Stimulated activated CD4-positive, alpha-beta T cell treated with anti-CD3 and anti-CD28 coated beads, TNF-alpha, amount 100 ng/mL, for 4 hours (primary cell): ENCODE measurements at regions not wholly inside any gene's neighbourhood (a gene's known extent, or its start where the extent isn't known, plus 50 kb on each side); places are given as distances from the start of the nearest gene placed in this dataset.

Experiments
- DNase-seq, 3 experiments: peaks; one replicate each; pipeline ENCODE4 v3.0.0-alpha.2; 2020; ENCODE audit warnings: low read depth in 3 of 3

DNA sequence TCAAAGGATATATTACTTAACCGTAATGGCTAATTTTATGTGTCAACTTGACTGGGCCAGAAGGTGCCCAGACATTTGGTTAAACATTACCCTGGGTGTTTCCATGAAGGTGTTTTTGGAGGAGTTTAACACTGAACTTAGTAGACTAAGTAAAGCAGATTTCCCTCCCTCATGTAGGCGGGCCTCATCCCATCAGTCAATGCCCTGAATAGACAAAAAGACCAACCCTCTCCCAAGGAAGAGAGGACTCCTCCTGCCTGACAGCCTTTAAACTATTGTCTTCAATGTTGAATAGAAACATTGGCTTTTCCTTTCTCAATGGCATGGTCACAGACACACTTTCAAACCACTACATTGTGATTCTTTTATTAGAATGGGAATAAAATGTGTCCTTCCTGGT, 121.9 kb downstream of the SETD4 start:
- DNase-seq = no peak

DNA sequence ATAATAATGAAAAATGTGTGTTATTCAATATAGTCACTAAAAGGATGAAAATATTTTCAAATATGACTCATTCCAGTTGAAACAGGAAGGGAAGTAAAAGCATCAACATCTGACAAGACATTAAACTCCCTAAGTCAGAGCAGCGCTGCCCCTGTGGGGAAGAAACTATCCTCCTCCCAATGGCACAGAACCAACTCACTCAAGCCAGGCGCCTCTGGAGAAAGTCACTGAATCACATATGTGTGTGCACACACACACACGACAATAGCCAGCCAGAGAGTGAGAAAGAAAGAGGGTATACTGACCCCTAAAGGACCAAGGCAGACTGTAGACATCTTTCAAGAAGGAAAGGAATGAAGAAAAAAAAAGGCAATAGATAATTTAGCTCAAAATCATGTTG, 126.9 kb downstream of the SETD4 start:
- no peak for DNase-seq

- no peak for DNase-seq
Observed at GRCh38 chr21:35932232-35932911, 128.0 kb downstream of the SETD4 start.

DNA sequence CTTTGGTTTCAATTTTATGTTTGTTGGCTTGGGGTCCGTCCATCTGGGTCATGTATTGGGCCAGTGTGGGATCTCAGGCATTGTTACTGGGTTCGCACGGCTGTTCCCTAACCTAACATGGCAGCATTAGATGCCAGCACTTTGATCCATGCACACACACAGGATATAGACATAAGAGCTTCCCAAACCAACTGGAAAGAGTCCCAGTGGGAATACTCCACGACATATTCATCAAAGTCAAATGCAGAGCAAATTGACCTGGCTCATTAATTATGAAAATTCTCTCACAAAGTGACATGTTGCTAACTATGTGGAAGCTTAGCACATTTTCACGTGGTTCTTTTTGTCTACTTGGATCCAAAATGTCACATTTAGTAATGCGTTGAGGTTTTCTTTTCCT, 130.4 kb downstream of the SETD4 start:
- no peak for DNase-seq

DNA sequence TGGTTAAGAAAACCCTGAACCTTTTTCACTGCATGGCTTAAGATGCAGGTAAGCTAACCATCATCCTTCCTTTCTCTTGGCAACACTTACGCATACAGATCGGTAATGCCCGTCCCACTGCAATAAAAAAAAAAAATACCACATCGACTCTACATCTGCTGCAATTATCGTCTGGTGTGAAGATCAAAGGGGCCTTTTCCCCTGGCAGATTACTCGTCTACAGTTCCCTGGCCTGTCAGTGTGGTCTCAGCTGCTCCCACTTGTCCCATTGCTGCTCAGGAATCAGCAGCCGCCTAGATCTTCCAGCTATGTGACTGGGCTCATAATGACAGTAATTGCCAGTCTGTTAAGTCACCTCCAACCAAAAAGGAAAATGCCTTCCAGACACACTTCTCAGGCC, 133.1 kb downstream of the SETD4 start:
- DNase-seq = no peak

DNA sequence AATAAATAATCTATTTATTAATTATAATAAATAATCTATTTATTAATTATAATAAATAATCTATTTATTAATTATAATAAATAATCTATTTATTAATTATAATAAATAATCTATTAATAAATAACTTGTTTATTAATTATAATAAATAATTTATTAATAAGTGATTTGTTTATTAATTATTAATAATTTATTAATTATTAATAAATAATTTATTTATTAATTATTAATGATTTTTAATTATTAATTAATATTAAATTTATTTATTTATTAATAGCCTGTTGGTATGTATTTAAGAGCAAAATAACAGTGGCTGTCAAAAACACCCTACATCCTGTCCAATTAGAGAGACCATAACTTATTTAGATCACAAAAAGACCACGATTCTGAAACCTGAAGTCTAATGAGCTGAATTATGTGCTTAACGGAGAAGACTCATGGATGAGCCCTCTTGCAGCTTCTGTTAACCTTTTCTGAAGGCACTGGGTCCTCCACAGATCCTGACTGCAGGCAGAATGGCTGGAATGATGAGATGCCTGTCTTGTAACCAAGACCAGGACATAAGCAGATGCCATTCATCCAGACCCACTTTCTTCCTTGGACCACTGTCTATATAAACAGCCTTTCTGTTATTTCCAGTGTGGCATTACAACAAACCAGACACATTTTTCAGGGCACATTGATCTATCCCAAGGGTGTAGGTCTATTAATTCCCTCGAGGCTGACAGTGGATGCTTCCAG, 134.2 kb downstream of the SETD4 start:
- DNase-seq = no peak

DNA sequence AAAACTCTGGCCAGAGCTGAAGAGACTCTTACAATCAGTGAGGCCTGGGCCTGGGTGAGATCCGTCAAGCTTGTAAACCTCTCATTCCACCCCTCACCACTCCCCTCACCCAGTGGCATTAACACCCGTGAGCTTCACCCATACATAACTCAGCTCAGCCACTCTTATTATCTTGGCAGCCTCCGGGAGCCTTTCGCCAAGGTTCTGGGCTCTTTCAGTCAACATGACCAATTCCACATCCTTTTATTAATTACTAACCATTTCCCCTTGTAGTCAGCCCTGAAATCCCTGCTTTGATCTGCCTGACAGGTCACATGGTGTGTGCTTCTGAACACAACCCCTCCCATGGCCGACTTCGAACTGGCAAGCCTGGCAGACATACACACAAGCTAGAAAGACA, 134.8 kb downstream of the SETD4 start:
- no peak for DNase-seq

GRCh38 chr21:35924714-35925301, 135.5 kb downstream of the SETD4 start:
- DNase-seq = no peak

DNA sequence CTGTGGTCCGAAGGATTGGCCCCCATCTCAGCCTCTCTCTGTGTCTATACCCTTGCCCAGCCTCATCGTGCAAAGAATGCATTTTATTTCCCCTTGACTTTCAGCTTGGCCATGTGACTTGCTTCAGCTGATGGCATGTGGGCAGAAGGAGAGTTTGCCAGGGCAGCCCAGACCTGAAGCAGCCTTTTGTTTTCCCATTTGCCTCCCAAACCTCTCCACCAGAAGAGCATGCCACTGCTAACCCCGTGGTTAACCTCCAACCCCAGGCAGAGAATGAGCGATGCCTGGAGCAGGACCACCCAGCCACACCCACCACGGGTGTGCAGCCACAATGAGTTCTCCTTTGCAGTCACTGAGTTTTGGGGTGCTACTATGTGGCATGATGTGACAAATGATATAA, 136.4 kb downstream of the SETD4 start:
- no peak for DNase-seq

GRCh38 chr21:35922618-35923017, 137.7 kb downstream of the SETD4 start:
- DNase-seq = no peak

DNA sequence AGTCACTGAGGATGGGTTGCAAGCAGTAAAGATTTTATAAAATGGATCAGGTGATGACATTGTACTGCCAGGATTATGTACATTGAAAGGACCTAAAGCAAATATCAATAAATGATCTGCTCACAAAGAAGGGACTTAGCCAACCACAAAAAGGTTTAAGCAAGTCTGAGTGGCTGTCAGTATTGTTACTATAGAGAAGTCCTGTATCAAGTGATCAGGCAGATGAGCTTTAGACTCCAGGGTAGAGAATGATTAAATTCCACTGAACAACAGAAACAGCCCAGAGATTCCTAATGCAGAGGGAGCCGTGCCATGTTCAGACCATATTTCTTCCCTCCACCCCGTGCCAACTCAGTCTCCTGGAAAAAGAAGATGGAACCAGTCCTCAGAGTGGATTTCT, 138.9 kb downstream of the SETD4 start:
- DNase-seq = no peak

GRCh38 chr21:35920436-35920835, 139.9 kb downstream of the SETD4 start:
- DNase-seq = no peak

DNA sequence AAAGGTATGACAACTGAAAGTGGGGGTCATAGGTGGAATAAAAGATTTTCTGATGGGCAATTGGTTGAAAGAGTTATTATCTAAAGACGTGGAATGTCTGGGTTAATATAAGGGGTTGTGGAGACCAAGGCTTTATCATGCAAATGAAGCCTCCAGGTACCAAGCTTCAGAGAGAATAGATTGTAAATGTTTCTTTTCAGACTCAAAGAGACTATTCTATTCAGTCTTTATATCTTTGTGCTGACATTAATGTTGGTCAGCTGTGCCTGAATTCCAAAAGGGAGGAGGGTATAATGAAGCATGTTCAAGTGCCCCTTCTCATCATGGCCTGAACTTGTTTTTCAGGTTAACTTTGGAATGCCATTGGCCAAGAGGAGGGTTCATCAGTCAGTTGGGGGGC, 145.3 kb downstream of the SETD4 start:
- no peak for DNase-seq

DNA sequence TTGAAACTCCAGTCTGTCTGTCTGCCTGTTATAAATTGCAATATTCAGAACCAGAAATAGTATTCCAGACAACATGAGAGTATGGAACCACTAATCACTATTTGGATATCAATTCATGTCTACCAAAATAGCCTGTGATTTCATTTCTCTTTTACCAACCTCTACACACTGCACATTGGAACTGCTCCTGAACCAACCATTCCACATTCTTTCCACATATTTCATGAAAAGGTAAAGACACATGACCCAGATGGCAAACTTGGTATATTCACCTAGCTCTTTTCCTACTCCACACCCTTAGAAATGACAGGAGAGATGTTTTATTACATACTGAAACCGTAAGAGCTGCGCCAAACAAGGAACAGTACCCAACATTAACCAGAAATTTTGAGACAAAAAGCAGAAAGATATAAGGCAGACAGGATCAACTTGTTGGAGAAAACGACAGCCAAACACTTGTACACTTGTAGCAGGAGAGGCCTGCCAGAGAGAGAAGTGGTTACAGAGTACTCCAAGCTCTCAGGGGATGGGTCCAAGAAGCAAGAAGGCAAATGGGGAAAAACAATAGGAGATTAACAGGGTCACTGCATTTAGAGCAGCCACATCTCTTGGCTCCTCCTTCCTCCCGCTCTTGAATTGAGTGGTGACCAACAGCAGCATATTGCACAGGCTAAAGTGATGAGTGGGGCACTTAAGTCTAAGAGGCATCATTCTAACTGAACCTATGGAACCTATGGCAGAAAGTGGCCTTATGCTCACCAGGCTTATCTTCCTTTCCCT, 148.7 kb downstream of the SETD4 start:
- DNase-seq = no peak

GRCh38 chr21:35909456-35910223, 150.7 kb downstream of the SETD4 start:
- DNase-seq = no peak

GRCh38 chr21:35908311-35909078, 151.8 kb downstream of the SETD4 start:
- no peak for DNase-seq

DNA sequence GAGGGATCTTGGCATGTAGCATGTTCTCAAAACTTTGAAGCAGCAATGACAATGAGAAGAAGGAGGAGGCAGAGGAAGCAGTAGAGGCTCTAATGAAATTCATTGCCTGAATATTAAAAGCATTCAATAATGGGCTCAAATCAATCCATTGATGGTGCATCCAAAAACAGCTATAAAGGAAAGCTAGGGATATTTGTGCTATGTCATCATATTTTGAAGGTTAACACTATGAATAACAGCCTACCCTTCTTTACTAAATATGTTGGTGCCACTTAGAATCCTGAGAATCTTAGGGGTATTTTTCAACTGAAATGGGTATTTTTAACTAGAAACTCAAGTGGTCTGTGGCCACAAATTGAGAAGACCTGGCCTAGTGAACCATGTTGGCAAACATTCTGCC, 153.7 kb downstream of the SETD4 start:
- DNase-seq = no peak

DNA sequence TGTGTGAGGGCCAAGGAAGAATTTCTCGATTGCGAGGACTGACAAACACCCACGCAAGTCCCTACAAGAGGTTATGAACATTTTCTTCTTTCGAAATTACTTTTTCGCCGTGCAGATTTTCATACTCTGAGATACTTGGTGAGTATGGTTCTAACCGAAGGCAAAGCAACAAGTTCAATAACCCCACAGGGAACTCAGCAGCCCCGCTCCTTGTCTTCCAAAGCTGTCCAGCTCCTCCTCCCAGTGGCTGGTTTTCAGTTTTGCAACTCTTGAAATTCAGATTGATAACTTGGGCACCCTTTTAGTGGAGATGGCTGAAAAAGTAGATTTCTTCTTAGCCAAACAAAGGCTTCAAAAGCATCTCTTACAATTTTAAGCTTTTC, 154.4 kb downstream of the SETD4 start:
- no peak for DNase-seq

DNA sequence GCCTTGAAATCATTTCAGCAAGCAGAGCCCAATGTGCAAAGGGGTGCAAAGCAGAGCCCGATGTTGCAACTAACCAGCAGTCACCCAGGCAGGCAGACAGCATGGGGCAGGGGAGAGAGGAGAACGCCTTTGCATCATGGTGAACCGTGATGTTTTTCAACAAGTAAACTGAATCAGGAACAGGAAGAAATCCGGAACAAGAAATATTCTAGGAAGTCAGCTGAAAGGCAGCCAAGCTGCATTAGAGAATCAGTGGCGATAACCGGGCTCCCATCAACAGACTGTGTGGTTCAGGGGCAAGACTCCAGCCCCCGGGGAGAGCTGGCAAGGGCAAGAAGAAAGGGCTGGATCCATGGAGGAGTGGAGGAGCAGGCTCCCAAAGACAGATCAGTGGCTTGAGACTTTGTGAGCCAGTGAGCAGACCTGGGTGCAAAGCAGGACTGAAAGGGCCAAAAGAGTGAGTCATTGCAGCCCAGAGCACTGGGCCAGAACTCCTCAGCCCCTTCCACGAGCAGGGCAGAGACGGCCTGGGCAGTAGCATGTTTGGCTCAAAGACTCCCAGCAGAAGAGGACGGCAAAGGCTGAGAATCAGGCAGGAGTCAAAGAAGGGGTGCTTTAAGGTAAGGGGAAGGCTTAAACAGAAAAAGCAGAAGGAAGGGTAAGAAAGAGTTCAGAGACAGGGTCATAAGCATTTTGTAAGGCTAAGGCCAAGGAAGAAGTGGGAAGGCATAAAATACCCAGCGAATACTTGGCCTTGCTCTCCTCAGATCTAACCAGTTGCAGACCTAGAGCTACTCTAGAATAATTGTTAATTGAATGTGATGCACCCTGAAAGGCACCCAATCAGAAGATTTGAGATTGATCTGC, 155.0 kb downstream of the SETD4 start:
- DNase-seq = no peak

DNA sequence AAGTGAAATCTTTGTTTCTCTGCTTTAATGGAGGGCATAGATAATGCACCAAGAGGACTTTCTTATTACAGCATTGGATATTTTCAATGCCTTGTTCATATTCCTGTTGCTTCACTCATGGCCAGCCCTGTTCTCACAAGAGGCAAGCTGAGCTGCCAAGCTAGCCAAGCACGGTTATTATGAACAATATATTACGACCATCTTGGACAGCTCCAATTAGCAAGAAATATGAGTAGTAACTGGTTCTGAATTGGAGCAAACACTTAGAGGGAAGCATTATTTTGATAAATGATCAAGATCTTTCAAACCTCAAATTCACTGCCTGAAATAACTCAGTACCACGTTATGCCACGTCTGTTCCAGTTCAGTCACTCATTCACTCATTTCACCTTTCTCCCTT, 159.8 kb downstream of the SETD4 start:
- no peak for DNase-seq
